MCF 10A (cell line): ENCODE measurements at regions not wholly inside any gene's neighbourhood (a gene's known extent, or its start where the extent isn't known, plus 50 kb on each side); places are given as distances from the start of the nearest gene placed in this dataset.

Experiments
- BruUV-seq: library from RNA; stranded (reverse); fragments of 400-500 nt; replicated peaks from 2 replicates; lab custom pipeline; 2021; lab: Mats Ljungman, UMichigan
- CTCF ChIA-PET: fragments of 300-600 bp; sonication (Branson Sonifier 250); formaldehyde crosslinking; extraction: SDS; loops from one replicate; lab custom pipeline; 2021; ENCODE audit warnings: antibody characterized with exemption, inconsistent platforms; lab: Yijun Ruan, JAX
- POLR2A ChIA-PET: fragments of 300-600, 350-650 bp; sonication (Branson Sonifier 250); formaldehyde crosslinking; extraction: SDS; loops from one replicate; lab custom pipeline; 2020; ENCODE audit warnings: antibody characterized with exemption, inconsistent platforms; lab: Yijun Ruan, JAX
- DNase-seq: peaks from one replicate; pipeline ENCODE4 v3.0.0-alpha.2; 2018; ENCODE audit not compliant: unreplicated experiment
- H3K27ac Mint-ChIP-seq: one replicate; pipeline ENCODE4 v1.8.0; 2022; ENCODE audit warnings: mild to moderate bottlenecking, low read depth, mixed read lengths; ENCODE audit not compliant: unreplicated experiment
- H3K27me3 Mint-ChIP-seq: one replicate; pipeline ENCODE4 v1.8.0; 2022; ENCODE audit warnings: mixed read lengths; ENCODE audit not compliant: insufficient read depth, unreplicated experiment
- H3K36me3 Mint-ChIP-seq: one replicate; pipeline ENCODE4 v1.8.0; 2022; ENCODE audit warnings: mild to moderate bottlenecking, moderate library complexity, mixed read lengths; ENCODE audit not compliant: insufficient read depth, unreplicated experiment
- H3K4me1 Mint-ChIP-seq: one replicate; pipeline ENCODE4 v1.8.0; 2022; ENCODE audit warnings: mixed read lengths; ENCODE audit not compliant: insufficient read depth, unreplicated experiment
- H3K4me3 Mint-ChIP-seq: one replicate; pipeline ENCODE4 v1.8.0; 2022; ENCODE audit warnings: mild to moderate bottlenecking, moderate library complexity, mixed read lengths; ENCODE audit not compliant: unreplicated experiment
- H3K9me3 Mint-ChIP-seq: one replicate; pipeline ENCODE4 v1.8.0; 2022; ENCODE audit warnings: mixed read lengths; ENCODE audit not compliant: unreplicated experiment
- intact Hi-C: fragments of 100-400 bp; cut with micrococcal nuclease; formaldehyde crosslinking; loops from 2 replicates; pipeline ENCODE4 v1.14.1; 2022
- TF ChIP-seq, protein P1 (sequence below): fragments of 200-600 bp; IDR thresholded peaks from one replicate; pipeline ENCODE4 v1.8.0; 2022; ENCODE audit warnings: antibody characterized with exemption, mild to moderate bottlenecking; ENCODE audit not compliant: unreplicated experiment

DNA sequence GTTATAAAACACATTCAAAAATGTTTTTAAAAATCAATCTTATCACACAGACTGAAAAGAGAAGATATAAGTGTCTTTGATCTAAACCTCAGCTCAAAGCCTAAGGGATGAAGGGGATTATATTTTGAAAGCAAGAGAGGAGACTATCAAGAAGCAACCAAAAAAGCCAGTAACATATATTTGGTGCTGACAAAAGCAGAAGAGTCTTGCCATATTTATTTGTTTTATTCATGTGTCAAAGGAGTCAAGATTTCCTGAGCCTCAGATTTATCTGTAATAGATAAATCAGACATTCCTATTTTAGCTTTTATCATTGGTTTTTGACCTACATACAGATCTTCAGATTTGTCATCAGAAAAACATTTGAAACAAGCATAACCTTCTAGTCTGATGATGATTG is 798.6 kb upstream of the PCDH9 start:
- intact Hi-C loops: no loop called here
- no peaks in the 10 kb centered on the region for H3K4me1 Mint-ChIP-seq
- BruUV-seq: no TSS peak
- no peaks in the 10 kb centered on the region for H3K36me3 Mint-ChIP-seq
- H3K27me3 Mint-ChIP-seq: no peaks in the 10 kb centered on the region
- H3K27ac Mint-ChIP-seq: no peak overlapping the region
- TF ChIP-seq, protein P1, sequence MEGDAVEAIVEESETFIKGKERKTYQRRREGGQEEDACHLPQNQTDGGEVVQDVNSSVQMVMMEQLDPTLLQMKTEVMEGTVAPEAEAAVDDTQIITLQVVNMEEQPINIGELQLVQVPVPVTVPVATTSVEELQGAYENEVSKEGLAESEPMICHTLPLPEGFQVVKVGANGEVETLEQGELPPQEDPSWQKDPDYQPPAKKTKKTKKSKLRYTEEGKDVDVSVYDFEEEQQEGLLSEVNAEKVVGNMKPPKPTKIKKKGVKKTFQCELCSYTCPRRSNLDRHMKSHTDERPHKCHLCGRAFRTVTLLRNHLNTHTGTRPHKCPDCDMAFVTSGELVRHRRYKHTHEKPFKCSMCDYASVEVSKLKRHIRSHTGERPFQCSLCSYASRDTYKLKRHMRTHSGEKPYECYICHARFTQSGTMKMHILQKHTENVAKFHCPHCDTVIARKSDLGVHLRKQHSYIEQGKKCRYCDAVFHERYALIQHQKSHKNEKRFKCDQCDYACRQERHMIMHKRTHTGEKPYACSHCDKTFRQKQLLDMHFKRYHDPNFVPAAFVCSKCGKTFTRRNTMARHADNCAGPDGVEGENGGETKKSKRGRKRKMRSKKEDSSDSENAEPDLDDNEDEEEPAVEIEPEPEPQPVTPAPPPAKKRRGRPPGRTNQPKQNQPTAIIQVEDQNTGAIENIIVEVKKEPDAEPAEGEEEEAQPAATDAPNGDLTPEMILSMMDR: no peak
- POLR2A ChIA-PET: no interaction called here
- no peaks in the 10 kb centered on the region for H3K9me3 Mint-ChIP-seq
- CTCF ChIA-PET: no interaction called here
- no peak overlapping the region for H3K4me3 Mint-ChIP-seq
- no peak for DNase-seq

DNA sequence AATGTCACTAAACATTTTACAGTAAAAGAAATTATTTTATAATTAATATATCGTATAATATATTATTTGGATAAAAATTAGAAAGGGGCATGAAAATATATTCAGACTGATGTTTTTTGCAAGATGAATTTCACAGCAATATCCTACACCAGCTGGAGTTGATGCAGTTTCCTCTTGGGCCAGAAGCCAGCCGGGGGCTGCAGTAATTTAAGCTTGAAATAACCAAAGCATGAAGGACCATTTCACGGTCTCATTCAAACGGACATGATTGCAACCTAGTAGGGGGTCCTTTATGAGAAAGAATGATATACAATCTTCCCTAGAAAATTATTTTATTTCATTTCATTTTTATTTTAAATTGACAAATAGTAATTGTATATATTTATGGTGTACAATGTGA is 797.2 kb upstream of the PCDH9 start:
- DNase-seq: no peak
- ChIA-PET POLR2A (no interaction called here), CTCF (no interaction called here)
- H3K4me3 Mint-ChIP-seq: no peak overlapping the region
- TF ChIP-seq, protein P1: no peak
- intact Hi-C loops: no loop called here
- no peaks in the 10 kb centered on the region for H3K36me3 Mint-ChIP-seq
- H3K4me1 Mint-ChIP-seq: no peaks in the 10 kb centered on the region
- no peak overlapping the region for H3K27ac Mint-ChIP-seq
- H3K9me3 Mint-ChIP-seq: no peaks in the 10 kb centered on the region
- no TSS peak for BruUV-seq
- no peaks in the 10 kb centered on the region for H3K27me3 Mint-ChIP-seq

DNA sequence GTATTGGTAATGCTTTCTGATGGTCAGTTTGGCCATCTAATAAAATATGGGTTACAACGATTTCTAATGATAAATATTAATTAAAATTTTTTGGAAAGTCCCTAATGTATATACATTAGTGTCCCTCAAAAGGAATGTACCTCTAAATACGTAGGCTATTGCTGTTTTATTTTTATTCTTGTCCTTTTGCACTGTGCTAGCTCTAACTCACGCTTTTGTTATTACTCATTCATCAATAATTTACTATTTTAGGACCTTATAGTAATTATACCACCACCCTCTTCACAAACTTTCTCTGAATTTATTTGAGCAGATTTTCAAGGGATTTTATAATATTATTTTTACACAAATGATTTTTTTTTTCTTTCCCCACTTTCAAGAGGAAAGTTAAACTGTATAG is 795.9 kb upstream of the PCDH9 start:
- TF ChIP-seq, protein P1: no peak
- no peak overlapping the region for H3K27ac Mint-ChIP-seq
- no peaks in the 10 kb centered on the region for H3K4me1 Mint-ChIP-seq
- DNase-seq: no peak
- ChIA-PET CTCF (interaction anchor here (0.7 kb wide), 1 partner anchor 13 kb away, joined by 3 read pairs; no protein-coding TSS in a partner anchor), POLR2A (no interaction called here)
- no peak overlapping the region for H3K4me3 Mint-ChIP-seq
- intact Hi-C loops: no loop called here
- H3K27me3 Mint-ChIP-seq: no peaks in the 10 kb centered on the region
- BruUV-seq: no TSS peak
- H3K9me3 Mint-ChIP-seq: no peaks in the 10 kb centered on the region
- no peaks in the 10 kb centered on the region for H3K36me3 Mint-ChIP-seq

DNA sequence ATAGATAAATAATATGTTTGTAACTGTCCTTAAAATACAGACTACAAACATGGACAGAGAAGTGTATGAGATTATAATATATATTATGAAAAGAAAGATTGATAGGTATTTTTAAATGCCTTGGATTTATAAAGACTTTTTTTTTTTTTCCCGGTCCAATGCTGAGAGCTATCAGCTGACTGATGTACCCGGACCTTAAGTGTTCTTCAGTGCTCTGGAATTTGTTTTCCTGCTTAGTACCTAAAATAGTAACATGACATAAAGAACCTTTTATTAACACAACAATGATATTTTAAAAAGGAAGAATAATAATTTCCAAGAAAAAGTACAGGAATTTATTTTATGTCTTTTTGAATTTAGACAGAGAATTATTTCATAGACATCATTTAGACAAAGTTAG is 795.5 kb upstream of the PCDH9 start:
- Mint-ChIP-seq H3K4me3 (no peak overlapping the region), H3K27me3 (no peaks in the 10 kb centered on the region), H3K9me3 (no peaks in the 10 kb centered on the region), H3K27ac (no peak overlapping the region), H3K36me3 (no peaks in the 10 kb centered on the region), H3K4me1 (no peaks in the 10 kb centered on the region)
- BruUV-seq: no TSS peak
- intact Hi-C loops: no loop called here
- DNase-seq: no peak
- ChIA-PET POLR2A (no interaction called here), CTCF (no interaction called here)
- TF ChIP-seq, protein P1: no peak
